ENCODE measurements at regions not wholly inside any gene's neighbourhood (a gene's known extent, or its start where the extent isn't known, plus 50 kb on each side); places are given as distances from the start of the nearest gene placed in this dataset.

DNA sequence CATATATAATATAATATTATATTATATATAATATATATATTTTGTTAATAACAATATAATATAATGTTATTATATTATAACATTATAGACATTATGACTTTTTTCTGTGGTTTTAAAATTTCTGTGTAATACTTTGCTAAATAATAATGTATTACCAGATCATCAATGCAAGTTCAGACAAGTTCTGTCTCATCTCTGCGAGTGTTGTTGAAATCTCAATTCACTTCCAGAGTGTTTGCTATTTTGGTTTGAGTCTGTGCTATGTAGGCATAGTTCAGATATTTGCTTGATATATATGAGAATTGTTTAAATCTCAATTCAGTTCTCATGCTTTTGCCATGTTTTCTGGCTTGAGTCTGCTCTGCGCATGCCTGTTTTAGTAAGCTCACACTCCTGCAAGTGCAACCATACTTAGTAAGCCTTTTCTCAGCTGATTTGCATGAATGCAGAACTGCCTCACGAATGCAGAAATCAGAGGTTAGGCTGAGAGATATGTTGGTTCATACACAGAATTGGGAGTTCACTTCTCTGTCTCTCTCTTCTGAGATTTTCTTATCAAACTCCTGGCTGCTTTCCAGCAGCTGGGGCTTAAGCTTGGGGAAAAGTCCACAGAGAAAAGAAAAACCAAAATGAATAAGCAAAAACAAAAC is 830.2 kb upstream of the SORCS1 start:
- TF ChIP-seq, protein P1, sequence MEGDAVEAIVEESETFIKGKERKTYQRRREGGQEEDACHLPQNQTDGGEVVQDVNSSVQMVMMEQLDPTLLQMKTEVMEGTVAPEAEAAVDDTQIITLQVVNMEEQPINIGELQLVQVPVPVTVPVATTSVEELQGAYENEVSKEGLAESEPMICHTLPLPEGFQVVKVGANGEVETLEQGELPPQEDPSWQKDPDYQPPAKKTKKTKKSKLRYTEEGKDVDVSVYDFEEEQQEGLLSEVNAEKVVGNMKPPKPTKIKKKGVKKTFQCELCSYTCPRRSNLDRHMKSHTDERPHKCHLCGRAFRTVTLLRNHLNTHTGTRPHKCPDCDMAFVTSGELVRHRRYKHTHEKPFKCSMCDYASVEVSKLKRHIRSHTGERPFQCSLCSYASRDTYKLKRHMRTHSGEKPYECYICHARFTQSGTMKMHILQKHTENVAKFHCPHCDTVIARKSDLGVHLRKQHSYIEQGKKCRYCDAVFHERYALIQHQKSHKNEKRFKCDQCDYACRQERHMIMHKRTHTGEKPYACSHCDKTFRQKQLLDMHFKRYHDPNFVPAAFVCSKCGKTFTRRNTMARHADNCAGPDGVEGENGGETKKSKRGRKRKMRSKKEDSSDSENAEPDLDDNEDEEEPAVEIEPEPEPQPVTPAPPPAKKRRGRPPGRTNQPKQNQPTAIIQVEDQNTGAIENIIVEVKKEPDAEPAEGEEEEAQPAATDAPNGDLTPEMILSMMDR (IDR thresholded peaks at IDR 0.05; ENCODE audit: low read length), result no peak
- TF ChIP-seq EZH2 (IDR thresholded peaks at IDR 0.05; ENCODE audit: borderline replicate concordance, low read length), result no peak
- Histone ChIP-seq H3F3A (ENCODE audit: insufficient read depth, low read length) (no peaks in the 10 kb centered on the region), H3K9me2 (ENCODE audit: low read depth, low read length) (no peaks in the 10 kb centered on the region), H3K36me3 (ENCODE audit: insufficient read depth, low read length) (no peaks in the 10 kb centered on the region), H3K4me1 (ENCODE audit: insufficient read depth, low read length, severe bottlenecking) (no peaks in the 10 kb centered on the region), H2AFZ (ENCODE audit: low read length) (no peak overlapping the region), H3K27me3 (ENCODE audit: insufficient read depth, low read length) (no peaks in the 10 kb centered on the region), H3K9ac (ENCODE audit: low read length) (no peak overlapping the region), H3K9me3 (ENCODE audit: low read length) (no peaks in the 10 kb centered on the region), H3K79me2 (ENCODE audit: insufficient read depth, low read length) (no peaks in the 10 kb centered on the region), H3K4me3 (ENCODE audit: low read depth, low read length, poor library complexity, severe bottlenecking) (no peak overlapping the region), H3K4me2 (ENCODE audit: low read length) (no peak overlapping the region), H4K20me1 (ENCODE audit: insufficient read depth, low read length) (no peaks in the 10 kb centered on the region), H3K27ac (ENCODE audit: low read depth, low read length, poor library complexity, severe bottlenecking) (no peak overlapping the region)

DNA sequence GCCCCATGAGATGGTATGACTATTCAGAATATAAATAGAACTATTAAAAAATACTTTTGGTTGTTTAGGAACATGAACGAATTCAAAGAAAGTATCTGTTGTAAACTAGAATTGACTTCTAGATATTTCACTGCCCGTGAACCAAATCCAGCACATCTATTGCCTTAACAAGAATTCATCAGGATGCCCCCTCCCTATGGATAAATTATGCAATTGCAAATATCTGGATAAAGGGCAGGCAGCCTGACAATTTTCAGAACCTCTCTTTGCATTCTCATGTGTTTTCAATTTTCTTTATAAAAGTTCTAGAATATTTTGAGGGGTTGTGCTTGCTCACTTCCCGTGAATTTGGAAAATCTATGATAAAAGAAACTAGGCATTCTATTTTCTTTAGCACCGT is 822.1 kb upstream of the SORCS1 start:
- Histone ChIP-seq H3K27me3 (ENCODE audit: insufficient read depth, low read length) (no peaks in the 10 kb centered on the region), H3K4me3 (ENCODE audit: low read depth, low read length, poor library complexity, severe bottlenecking) (no peak overlapping the region), H3K4me1 (ENCODE audit: insufficient read depth, low read length, severe bottlenecking) (no peaks in the 10 kb centered on the region), H3K4me2 (ENCODE audit: low read length) (no peak overlapping the region), H3K27ac (ENCODE audit: low read depth, low read length, poor library complexity, severe bottlenecking) (no peak overlapping the region), H4K20me1 (ENCODE audit: insufficient read depth, low read length) (no peaks in the 10 kb centered on the region), H3K9me3 (ENCODE audit: low read length) (no peaks in the 10 kb centered on the region), H3K9me2 (ENCODE audit: low read depth, low read length) (no peaks in the 10 kb centered on the region), H2AFZ (ENCODE audit: low read length) (no peak overlapping the region), H3K9ac (ENCODE audit: low read length) (no peak overlapping the region), H3K79me2 (ENCODE audit: insufficient read depth, low read length) (no peaks in the 10 kb centered on the region), H3F3A (ENCODE audit: insufficient read depth, low read length) (no peaks in the 10 kb centered on the region), H3K36me3 (ENCODE audit: insufficient read depth, low read length) (no peaks in the 10 kb centered on the region)
- TF ChIP-seq, protein P1 (IDR thresholded peaks at IDR 0.05; ENCODE audit: low read length), result no peak
- no peak for TF ChIP-seq EZH2 (IDR thresholded peaks at IDR 0.05; ENCODE audit: borderline replicate concordance, low read length)

DNA sequence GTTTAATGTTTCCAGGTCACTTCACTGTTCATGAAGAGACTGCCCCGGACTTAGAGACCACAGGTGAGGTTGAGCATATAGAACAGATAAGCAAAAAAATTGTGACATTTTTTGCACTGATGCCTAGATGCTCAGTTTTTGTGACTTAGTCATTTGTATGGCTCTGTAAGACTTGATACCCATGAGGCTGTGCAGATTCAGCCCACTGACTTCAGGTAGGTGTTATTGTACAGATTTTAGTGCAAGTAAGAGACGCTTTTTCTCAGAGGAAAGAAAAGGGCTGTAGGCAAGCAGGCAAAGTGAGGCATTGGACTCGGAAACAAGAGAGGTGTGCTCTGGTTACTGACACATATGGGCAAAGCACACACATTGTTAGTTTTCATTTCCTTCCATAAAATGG is 820.1 kb upstream of the SORCS1 start:
- no peak overlapping the region for H3K4me2 ChIP-seq (ENCODE audit: low read length)
- H3K4me1 ChIP-seq (ENCODE audit: insufficient read depth, low read length, severe bottlenecking), result no peaks in the 10 kb centered on the region
- H3K4me3 ChIP-seq (ENCODE audit: low read depth, low read length, poor library complexity, severe bottlenecking), result no peak overlapping the region
- TF ChIP-seq, protein P1 (IDR thresholded peaks at IDR 0.05; ENCODE audit: low read length), result no peak
- no peak for TF ChIP-seq EZH2 (IDR thresholded peaks at IDR 0.05; ENCODE audit: borderline replicate concordance, low read length)
- no peak overlapping the region for H2AFZ ChIP-seq (ENCODE audit: low read length)
- H3K9ac ChIP-seq (ENCODE audit: low read length), result no peak overlapping the region
- no peaks in the 10 kb centered on the region for H3F3A ChIP-seq (ENCODE audit: insufficient read depth, low read length)
- H3K9me3 ChIP-seq (ENCODE audit: low read length), result no peaks in the 10 kb centered on the region
- H3K79me2 ChIP-seq (ENCODE audit: insufficient read depth, low read length), result no peaks in the 10 kb centered on the region
- H4K20me1 ChIP-seq (ENCODE audit: insufficient read depth, low read length), result no peaks in the 10 kb centered on the region
- no peaks in the 10 kb centered on the region for H3K36me3 ChIP-seq (ENCODE audit: insufficient read depth, low read length)
- H3K27ac ChIP-seq (ENCODE audit: low read depth, low read length, poor library complexity, severe bottlenecking), result no peak overlapping the region
- no peaks in the 10 kb centered on the region for H3K9me2 ChIP-seq (ENCODE audit: low read depth, low read length)
- H3K27me3 ChIP-seq (ENCODE audit: insufficient read depth, low read length), result no peaks in the 10 kb centered on the region

All from OCI-LY1 (cell line).